WTC11 (cell line): ENCODE measurements at regions not wholly inside any gene's neighbourhood (a gene's known extent, or its start where the extent isn't known, plus 50 kb on each side); places are given as distances from the start of the nearest gene placed in this dataset.

Experiments
- ATAC-seq: fragments of 200-7000 bp; cut with Tn5 transposase; 2 replicates; pipeline ENCODE4 v1.10.0; 2021; ENCODE audit warnings: mild to moderate bottlenecking, moderate library complexity
- CTCF ChIA-PET: fragments of 300-600 bp; sonication (Branson Sonifier 250); formaldehyde crosslinking; loops from one replicate; lab custom pipeline; 2021; ENCODE audit warnings: antibody characterized with exemption; lab: Charles Lee
- POLR2A ChIA-PET: fragments of 350-600 bp; sonication (Branson Sonifier 250); formaldehyde crosslinking; loops from one replicate; lab custom pipeline; 2021; ENCODE audit warnings: antibody characterized with exemption; lab: Charles Lee
- DNase-seq: peaks from one replicate; pipeline ENCODE4 v3.0.0; 2021; ENCODE audit warnings: low spot score
- H3K27ac Mint-ChIP-seq: 2 replicates; pipeline ENCODE4 v1.8.0; 2021; ENCODE audit warnings: mixed read lengths
- H3K27me3 Mint-ChIP-seq: 2 replicates; pipeline ENCODE4 v1.8.0; 2021; ENCODE audit warnings: low read depth, mild to moderate bottlenecking, moderate library complexity, mixed read lengths
- H3K36me3 Mint-ChIP-seq: 2 replicates; pipeline ENCODE4 v1.8.0; 2021; ENCODE audit warnings: mixed read lengths
- H3K4me1 Mint-ChIP-seq: 2 replicates; pipeline ENCODE4 v1.8.0; 2022; ENCODE audit warnings: mixed read lengths
- H3K4me3 Mint-ChIP-seq: 2 replicates; pipeline ENCODE4 v1.8.0; 2021; ENCODE audit warnings: mild to moderate bottlenecking, moderate library complexity, mixed read lengths
- H3K9me3 Mint-ChIP-seq: 2 replicates; pipeline ENCODE4 v1.8.0; 2021; ENCODE audit warnings: mixed read lengths
- ATF2 ChIP-seq: sonication (generic); formaldehyde crosslinking; IDR thresholded peaks from 2 replicates; pipeline ENCODE4 v1.8.1; 2022; ENCODE audit warnings: low read depth, missing genetic modification reagents, borderline replicate concordance
- CDX4 ChIP-seq: fragments of 250-450 bp; sonication (Bioruptor Pico); IDR thresholded peaks from 2 replicates; pipeline ENCODE4 v1.9.0; 2021; ENCODE audit warnings: moderate library complexity, mild to moderate bottlenecking, inconsistent platforms, borderline replicate concordance
- CREM ChIP-seq: sonication (generic); formaldehyde crosslinking; IDR thresholded peaks from 2 replicates; pipeline ENCODE4 v1.8.1; 2022; ENCODE audit warnings: mild to moderate bottlenecking, missing genetic modification reagents, moderate library complexity
- E2F1 ChIP-seq: sonication (generic); formaldehyde crosslinking; IDR thresholded peaks from 2 replicates; pipeline ENCODE4 v1.8.0; 2022; ENCODE audit warnings: mild to moderate bottlenecking, missing genetic modification reagents
- E2F4 ChIP-seq: sonication (generic); formaldehyde crosslinking; IDR thresholded peaks from 2 replicates; pipeline ENCODE4 v1.8.1; 2022; ENCODE audit warnings: low read depth, mild to moderate bottlenecking, moderate library complexity, missing genetic modification reagents, borderline replicate concordance
- EMX1 ChIP-seq: fragments of 250-450 bp; sonication (Bioruptor Pico); IDR thresholded peaks from 2 replicates; pipeline ENCODE4 v1.8.0; 2021; ENCODE audit warnings: mild to moderate bottlenecking
- ERG ChIP-seq: fragments of 250-450 bp; sonication (Bioruptor Pico); IDR thresholded peaks from 2 replicates; pipeline ENCODE4 v1.8.0; 2021; ENCODE audit warnings: mild to moderate bottlenecking
- FOXK1 ChIP-seq: sonication (generic); formaldehyde crosslinking; IDR thresholded peaks from 2 replicates; pipeline ENCODE4 v1.8.0; 2022; ENCODE audit warnings: mild to moderate bottlenecking, moderate library complexity, missing genetic modification reagents
- FOXP1 ChIP-seq: sonication (generic); formaldehyde crosslinking; IDR thresholded peaks from 2 replicates; pipeline ENCODE4 v1.8.0; 2022; ENCODE audit warnings: missing genetic modification reagents, mild to moderate bottlenecking, moderate library complexity, borderline replicate concordance
- GABPB1 ChIP-seq: sonication (generic); formaldehyde crosslinking; IDR thresholded peaks from 2 replicates; pipeline ENCODE4 v1.8.1; 2023; ENCODE audit warnings: mild to moderate bottlenecking, missing genetic modification reagents
- HMGXB4 ChIP-seq: sonication (generic); formaldehyde crosslinking; IDR thresholded peaks from 2 replicates; pipeline ENCODE4 v1.8.1; 2023; ENCODE audit warnings: mild to moderate bottlenecking, moderate library complexity, missing genetic modification reagents
- JUN ChIP-seq: sonication (generic); formaldehyde crosslinking; IDR thresholded peaks from 2 replicates; pipeline ENCODE4 v1.8.0; 2023; ENCODE audit warnings: mild to moderate bottlenecking, missing genetic modification reagents
- MAX ChIP-seq: sonication (generic); formaldehyde crosslinking; IDR thresholded peaks from 2 replicates; pipeline ENCODE4 v1.8.0; 2022; ENCODE audit warnings: mild to moderate bottlenecking, missing genetic modification reagents
- MYBL2 ChIP-seq: sonication (generic); formaldehyde crosslinking; IDR thresholded peaks from 2 replicates; pipeline ENCODE4 v1.8.1; 2023; ENCODE audit warnings: mild to moderate bottlenecking, moderate library complexity, missing genetic modification reagents
- NFATC4 ChIP-seq: fragments of 250-450 bp; sonication (Bioruptor Pico); IDR thresholded peaks from 2 replicates; pipeline ENCODE4 v1.9.0; 2021; ENCODE audit warnings: mild to moderate bottlenecking
- PRDM15 ChIP-seq: sonication (generic); formaldehyde crosslinking; IDR thresholded peaks from 2 replicates; pipeline ENCODE4 v1.8.0; 2022; ENCODE audit warnings: missing genetic modification reagents
- SMAD3 ChIP-seq: sonication (generic); formaldehyde crosslinking; IDR thresholded peaks from 2 replicates; pipeline ENCODE4 v1.8.0; 2022; ENCODE audit warnings: missing genetic modification reagents, mild to moderate bottlenecking, borderline replicate concordance
- SOX15 ChIP-seq: fragments of 250-450 bp; sonication (Bioruptor Pico); IDR thresholded peaks from 2 replicates; pipeline ENCODE4 v1.9.0; 2021; ENCODE audit warnings: mild to moderate bottlenecking
- STAT6 ChIP-seq: sonication (generic); formaldehyde crosslinking; conservative IDR thresholded peaks from 2 replicates; pipeline ENCODE4 v1.8.1; 2023; ENCODE audit warnings: mild to moderate bottlenecking, low read depth, missing genetic modification reagents, moderate library complexity
- ZNF232 ChIP-seq: sonication (generic); formaldehyde crosslinking; IDR thresholded peaks from 2 replicates; pipeline ENCODE4 v1.8.0; 2022; ENCODE audit warnings: mild to moderate bottlenecking, missing genetic modification reagents
- ZNF396 ChIP-seq: fragments of 250-450 bp; sonication (Bioruptor Pico); IDR thresholded peaks from 2 replicates; pipeline ENCODE4 v1.8.0; 2021; ENCODE audit warnings: mild to moderate bottlenecking, moderate library complexity, borderline replicate concordance
- ZNF416 ChIP-seq: fragments of 250-450 bp; sonication (Bioruptor Pico); IDR thresholded peaks from 2 replicates; pipeline ENCODE4 v1.9.0; 2021; ENCODE audit warnings: mild to moderate bottlenecking, inconsistent platforms
- ZNF671 ChIP-seq: fragments of 250-450 bp; sonication (Bioruptor Pico); IDR thresholded peaks from 2 replicates; pipeline ENCODE4 v1.8.0; 2021; ENCODE audit warnings: mild to moderate bottlenecking

- POLR2A ChIA-PET: no interaction called here
- TF ChIP-seq CREM (CRISPR knock-in tag) (no peak), FOXK1 (CRISPR knock-in tag) (no peak), GABPB1 (CRISPR knock-in tag) (no peak), JUN (CRISPR knock-in tag) (no peak), E2F4 (CRISPR knock-in tag) (no peak), ZNF396 (no peak), ZNF671 (CRISPR knock-in tag) (no peak), MYBL2 (no peak), ZNF416 (no peak), NFATC4 (CRISPR knock-in tag) (no peak), ZNF232 (CRISPR knock-in tag) (no peak), STAT6 (CRISPR knock-in tag) (no peak), PRDM15 (CRISPR knock-in tag) (no peak), EMX1 (no peak), CDX4 (no peak), E2F1 (CRISPR knock-in tag) (no peak)
- TF ChIP-seq, all 79 proteins: peak for 0
- H3K4me1 Mint-ChIP-seq: no peaks in the 10 kb centered on the region
- peaks cover 48% of the 10 kb centered on the region for H3K9me3 Mint-ChIP-seq
- peaks cover 6% of the 10 kb centered on the region for H3K27me3 Mint-ChIP-seq
- no peak overlapping the region for H3K4me3 Mint-ChIP-seq
- H3K36me3 Mint-ChIP-seq: peaks cover 7% of the 10 kb centered on the region; the same call in 1 of the 2 replicates
- no peak for ATAC-seq
- no peak overlapping the region for H3K27ac Mint-ChIP-seq
- CTCF ChIA-PET: no interaction called here
- no peak for DNase-seq
These were observed 119.7 kb upstream of the ALKAL2 start for GRCh38 chr2:407630-408029.

GRCh38 chr2:406876-407275, 119.0 kb upstream of the ALKAL2 start:
- DNase-seq: no peak
- ChIA-PET POLR2A (no interaction called here), CTCF (no interaction called here)
- no peak for ATAC-seq
- Mint-ChIP-seq H3K36me3 (peaks cover 7% of the 10 kb centered on the region; the same call in 1 of the 2 replicates), H3K4me1 (no peaks in the 10 kb centered on the region; the same call in 1 of the 2 replicates), H3K27me3 (peaks cover 6% of the 10 kb centered on the region), H3K9me3 (peaks cover 45% of the 10 kb centered on the region), H3K4me3 (no peak overlapping the region), H3K27ac (no peak overlapping the region)
- no peak for TF ChIP-seq EMX1
- no peak for TF ChIP-seq CREM (CRISPR knock-in tag)
- TF ChIP-seq FOXP1 (CRISPR knock-in tag): no peak
- no peak for TF ChIP-seq SOX15 (CRISPR knock-in tag)
- TF ChIP-seq HMGXB4: no peak
- no peak for TF ChIP-seq ATF2
- TF ChIP-seq ERG (CRISPR knock-in tag): no peak
- TF ChIP-seq MAX (CRISPR knock-in tag): no peak
- TF ChIP-seq SMAD3 (CRISPR knock-in tag): no peak
